GM18907 (cell line): ENCODE measurements at regions not wholly inside any gene's neighbourhood (a gene's known extent, or its start where the extent isn't known, plus 50 kb on each side); places are given as distances from the start of the nearest gene placed in this dataset.
"Not testable (repeated sequence)": the region's sequence is repeated elsewhere in the genome, so short reads cannot be mapped to it uniquely, and the experiment has no call there.

Source experiments
- ATAC-seq: cut with Tn5 transposase; IDR thresholded peaks from one replicate; pipeline ENCODE4 v1.9.1; 2021; ENCODE audit warnings: mild to moderate bottlenecking, moderate library complexity; ENCODE audit not compliant: unreplicated experiment

DNA sequence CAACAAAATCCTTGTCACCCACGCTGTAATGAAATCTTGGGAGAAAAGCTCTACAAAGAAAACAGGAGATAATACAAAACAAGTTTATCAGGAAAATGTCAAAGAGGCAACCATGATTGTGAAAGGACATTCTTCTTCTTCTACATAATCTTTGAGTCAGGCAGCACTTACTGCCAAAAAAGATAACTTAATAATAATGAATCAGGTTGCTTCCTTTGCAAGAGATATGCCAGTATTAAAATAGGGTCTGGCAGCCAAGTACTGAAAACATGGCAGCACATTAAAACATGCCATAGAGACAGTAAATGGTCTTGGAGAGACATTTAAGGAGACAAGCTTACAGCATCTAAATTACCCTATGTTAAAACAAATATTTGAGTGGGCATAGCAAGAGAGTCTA, 1573.4 kb downstream of the EFNA5 start:
- no peak for ATAC-seq

DNA sequence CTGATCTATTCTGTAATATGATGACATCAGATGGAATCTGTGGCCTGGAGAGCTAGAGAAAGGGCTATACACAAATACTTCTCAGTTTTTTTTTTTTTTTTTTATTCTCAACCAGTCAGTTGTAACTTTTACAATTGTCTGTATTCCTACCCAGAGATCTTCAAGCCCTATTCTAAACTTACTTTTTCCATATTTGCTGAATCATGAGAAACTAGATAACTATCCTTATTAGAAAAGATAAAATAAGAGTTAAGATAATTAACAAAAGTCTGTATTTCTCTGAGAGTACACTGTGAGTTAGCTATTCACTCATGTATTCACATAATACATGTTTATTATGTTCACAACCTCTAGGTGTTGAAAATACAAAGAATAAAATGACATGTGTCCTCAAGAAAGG, 1575.9 kb downstream of the EFNA5 start:
- no peak for ATAC-seq

DNA sequence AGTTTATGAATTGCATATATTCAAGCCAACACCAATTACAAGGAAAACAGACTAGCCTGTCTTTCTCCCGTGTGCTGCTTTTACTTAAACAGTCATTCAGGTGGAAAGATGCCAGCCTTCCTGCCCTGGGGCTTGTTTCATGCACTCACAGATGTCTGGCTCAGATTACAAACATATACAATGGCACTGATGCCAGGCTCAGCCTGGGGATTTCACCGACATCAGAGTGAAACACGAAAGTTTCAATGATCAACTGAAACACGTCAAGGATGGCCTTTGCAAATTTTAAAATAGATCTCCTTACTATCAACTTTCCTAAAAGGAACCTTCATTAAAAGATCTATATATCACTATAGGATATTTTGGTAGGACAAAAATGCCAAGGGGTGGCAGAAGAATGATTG, 1576.5 kb downstream of the EFNA5 start:
- ATAC-seq = no peak

DNA sequence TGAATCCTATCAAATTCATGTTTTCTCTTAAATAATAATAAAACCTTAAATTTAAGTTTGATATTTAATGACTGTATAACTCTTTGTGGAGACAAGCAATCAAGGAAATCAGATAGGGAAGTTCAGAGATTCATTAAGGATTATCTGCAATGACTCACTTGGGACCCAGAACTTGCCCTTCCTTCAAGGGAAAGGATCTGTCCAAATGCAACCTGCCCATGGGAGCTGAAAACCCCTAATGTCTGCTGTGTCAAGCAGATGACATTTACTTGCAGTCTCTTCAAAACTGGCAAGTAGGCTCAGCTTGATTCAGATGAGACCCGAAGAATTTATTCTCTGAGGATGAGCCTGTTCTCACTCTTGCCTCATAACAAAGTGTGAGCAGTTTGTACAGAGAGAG, 1577.6 kb downstream of the EFNA5 start:
- no peak for ATAC-seq

DNA sequence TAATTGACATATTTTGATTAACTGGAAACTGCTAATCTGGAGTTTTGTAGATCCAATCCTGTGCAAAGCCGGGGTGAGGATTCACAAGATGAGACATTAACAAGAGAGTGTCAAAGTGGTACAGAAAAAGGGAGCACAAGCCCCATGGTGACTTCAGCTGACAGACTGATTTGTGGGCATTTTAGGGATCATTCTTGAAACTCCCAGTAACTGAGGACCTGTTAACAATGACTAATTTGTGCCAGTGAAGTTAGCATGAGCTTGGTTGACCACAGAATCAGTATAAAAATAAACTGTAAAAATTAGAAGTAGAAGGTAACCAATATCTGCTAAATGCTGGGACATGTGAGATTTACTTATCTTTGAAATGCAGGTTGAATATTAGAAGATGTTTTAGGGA, 1578.3 kb downstream of the EFNA5 start:
- no peak for ATAC-seq

DNA sequence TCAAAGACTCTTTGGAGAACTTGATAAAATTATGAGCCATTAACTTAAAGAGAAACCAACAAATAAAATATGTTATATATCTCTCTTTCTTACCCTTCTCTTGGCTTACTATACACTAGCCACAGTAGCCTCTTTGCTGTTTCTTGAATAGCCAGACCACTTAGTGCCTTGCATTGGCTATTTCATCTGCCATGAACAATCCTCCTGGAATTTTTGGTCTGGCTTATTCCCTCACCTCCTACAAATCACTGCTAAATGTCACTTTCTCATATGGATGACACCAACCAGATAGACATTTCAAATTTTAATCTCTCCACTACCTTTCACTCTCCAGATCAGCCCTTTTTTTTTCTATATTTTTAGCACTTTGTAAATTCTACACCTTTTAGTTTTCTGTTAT, 1581.7 kb downstream of the EFNA5 start:
- ATAC-seq = no peak

DNA sequence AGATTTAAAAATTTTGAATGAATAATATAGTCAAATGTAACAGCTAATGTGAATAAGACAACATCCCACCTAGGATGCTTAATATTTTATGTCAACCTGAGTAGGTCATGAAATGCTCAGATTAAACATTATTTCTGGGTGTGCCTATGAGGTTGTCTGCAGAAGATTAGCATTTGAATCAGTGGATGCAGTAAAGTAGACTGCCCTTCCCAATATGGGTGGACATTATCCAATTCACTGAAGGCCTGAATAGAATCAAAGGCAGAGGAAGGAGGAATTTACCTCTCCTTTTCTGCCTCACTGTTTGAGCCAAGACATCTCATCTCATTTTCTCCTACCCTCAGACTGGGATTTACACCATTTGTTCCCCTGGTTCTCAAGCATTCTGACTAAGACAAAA, 1582.3 kb downstream of the EFNA5 start:
- ATAC-seq = no peak

DNA sequence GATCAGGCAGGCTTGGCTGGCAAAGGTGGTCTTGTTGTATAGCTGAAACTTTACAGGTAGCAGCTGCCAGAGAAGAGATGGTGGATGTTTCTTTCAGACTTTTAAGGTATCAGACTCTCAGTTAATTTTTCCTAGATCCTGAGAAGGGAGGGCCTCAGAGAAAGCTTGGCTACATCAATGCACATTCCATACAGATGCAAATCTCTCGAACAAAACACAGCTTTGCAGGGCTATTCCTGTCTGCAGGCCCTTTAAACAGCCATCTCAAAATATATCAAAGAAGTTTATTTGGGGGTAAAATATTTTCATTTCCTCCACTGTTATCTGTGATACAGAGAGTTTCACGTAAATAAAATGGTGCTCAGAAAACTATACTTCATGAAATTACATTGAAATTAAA, 1584.4 kb downstream of the EFNA5 start:
- ATAC-seq = no peak

DNA sequence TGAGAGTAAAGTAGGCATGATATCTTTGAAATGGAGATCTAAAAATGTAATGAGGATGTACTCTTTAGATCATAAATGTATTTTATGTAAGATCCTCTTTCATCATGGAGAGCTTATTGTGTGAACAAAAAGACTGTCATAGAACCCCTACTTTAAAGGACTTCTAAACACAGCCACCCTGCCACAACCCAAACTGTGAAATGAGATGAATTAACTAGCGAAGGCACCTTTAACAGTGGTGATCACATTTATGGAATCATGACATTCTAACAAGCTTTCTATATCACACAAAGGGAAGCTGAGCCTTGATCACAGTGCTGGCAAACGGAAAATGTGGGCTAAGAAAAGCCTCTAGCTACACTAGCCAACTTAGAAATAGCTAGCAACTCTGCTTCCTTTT, 1585.2 kb downstream of the EFNA5 start:
- no peak for ATAC-seq

DNA sequence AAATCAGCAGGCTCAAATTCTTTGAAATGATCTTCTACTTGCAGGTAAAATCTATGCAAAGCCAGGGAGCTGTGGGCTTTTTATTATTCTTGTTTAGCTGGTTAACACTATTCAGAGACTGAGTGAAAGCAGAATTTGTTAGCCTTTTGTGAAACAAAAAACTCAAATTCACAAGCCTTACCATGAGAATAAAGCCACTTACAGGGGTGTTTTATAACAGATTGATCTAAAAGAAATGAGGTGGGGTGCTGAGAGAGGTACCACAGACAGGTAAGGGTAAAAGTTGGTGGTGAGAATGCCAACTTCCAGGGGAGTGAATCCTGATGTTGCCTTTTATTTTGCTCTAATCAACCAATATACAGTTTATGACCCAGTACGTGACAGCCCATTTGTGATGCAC, 1585.6 kb downstream of the EFNA5 start:
- ATAC-seq = no peak

DNA sequence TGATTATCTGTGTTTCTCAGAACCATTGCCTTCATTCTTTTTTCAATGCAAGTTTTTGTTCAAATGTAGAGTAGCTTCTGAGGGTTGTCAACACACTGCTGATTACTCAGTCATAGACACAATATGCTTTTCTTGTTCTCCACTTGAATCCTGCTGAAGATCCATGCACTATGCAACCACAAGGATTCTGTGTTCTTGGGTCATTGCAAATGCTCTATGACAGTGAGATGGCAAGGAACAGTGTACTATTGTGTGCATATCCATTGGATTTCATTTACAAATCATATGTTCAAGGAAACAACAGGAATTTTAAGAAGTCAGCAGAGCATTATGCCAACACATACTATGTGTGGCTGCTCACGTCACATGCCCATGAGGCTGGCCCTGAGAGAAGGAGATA, 1590.2 kb downstream of the EFNA5 start:
- no peak for ATAC-seq

DNA sequence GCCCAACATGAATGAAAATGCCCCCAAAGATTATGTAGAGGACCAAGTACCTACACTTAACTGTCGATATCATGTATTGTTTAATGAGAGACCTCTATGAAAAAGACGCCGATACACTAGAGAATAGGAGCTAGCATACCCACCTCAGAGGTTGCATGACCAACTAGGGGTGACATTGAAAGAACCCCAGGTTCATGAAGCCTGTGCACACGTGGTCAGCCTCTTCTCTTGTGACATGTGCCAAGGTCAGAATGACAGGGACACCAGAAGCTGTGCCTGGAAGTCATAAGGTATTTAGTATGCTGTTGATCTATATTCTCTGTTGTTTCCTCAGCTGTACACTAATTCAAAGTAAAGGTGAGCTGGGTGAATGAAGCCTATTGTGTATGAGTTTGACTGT, 1594.1 kb downstream of the EFNA5 start:
- no peak for ATAC-seq

DNA sequence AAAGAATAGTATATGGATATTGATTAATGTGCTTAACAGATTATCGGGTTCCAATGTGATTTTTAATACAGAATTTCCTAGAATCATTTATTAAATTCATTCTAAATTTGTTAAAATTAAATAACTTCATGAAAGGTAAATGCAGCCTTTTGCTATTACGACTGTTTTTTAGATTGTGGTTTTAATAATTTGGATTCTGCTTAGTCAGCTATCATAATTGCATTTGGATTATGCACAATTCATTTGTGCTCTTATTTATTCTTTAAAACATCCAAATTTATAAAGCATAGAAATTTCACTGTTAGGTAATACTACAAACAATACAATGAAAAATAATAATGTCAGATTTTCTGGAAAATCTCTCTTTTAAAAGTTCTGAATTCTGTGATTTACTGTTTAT, 1598.5 kb downstream of the EFNA5 start:
- ATAC-seq = no peak

DNA sequence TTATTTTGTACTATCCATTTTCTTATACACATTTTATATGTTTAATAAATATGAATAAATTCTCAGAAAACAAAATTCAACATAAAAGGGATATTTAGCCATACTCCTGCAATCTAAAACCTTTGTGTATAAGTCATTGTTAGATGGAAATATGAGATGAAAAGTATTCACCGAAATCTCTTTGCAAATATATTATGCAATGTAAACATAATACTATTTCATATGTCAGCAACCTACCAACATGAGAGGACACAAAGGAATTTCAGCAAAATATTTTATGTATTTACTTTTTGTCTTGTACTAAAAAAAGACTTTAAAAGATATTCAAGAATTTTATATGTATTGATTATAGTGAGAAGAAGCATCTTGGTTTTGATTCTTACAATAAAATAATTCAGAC, 1623.4 kb downstream of the EFNA5 start:
- no peak for ATAC-seq

DNA sequence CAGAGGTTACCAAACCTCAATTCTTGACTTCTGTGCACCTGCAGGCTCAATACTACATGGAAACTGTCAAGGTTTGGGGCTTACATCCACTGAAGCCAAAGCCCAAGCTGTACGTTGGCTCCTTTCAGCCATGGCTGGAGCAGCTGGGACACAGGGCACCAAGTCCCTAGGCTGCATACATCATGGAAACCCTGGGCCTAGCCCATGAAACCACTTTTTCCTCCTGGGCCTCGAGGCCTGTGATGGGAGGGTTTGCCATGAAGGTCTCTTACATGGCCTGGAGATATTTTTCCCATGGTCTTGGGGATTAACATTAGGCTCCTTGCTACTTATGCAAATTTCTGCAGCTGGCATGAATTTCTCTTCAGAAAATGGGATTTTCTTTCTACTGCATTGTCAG, 1638.7 kb downstream of the EFNA5 start:
- ATAC-seq = not testable (repeated sequence)

DNA sequence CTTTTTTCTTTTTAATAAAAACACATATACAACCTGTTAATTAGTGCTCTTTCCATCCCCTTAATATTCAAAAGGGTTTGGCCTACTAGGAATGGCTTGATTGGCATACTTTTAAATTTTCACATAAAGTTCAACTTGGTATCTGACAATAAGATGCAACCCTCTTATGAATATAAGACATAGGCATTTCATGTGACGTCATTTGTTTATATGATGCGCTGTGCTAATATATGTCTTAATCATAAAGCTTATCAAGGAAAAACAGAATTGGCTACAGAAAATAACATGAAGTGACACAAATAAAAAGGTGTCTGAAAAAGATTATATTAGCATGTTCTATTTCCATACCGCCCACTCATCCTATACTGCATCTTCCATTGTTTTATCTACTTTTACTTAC, 1642.4 kb downstream of the EFNA5 start:
- ATAC-seq = no peak

DNA sequence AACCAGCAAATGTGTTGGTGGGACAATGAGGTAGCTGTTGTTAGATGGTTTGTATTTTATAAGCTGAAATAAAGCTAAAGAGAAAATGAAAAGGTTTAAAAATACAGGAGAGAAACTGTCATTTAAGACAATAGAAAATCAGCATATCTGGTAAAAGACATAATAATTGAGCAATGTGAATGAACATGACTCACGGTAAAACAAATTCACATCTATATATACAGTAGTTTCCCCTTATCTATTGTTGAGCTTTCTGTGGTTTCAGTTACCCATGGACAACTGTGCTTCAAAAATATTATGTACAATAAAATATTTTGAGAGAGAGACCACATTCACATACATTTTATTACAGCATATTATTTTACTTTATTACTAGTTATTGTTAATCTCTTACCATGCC, 1649.8 kb downstream of the EFNA5 start:
- no peak for ATAC-seq

DNA sequence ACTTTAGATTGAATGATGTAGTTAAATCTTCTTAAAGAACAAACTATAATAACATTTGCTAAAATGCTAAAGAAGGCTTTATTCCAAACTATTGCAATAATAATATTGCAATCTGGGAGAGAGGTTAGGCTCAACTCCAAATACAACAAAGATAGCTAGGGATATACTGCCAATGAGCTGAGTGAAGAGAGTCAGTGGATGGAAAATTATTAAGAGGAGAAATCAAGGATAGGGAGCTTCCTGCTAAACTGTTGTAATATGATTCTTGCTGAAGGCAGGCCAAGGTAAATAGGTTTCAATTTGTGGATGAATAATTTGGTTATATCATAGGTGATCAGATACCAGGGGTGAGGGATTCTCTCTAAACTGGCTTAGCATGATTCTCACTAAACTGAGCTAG, 1651.5 kb downstream of the EFNA5 start:
- no peak for ATAC-seq

DNA sequence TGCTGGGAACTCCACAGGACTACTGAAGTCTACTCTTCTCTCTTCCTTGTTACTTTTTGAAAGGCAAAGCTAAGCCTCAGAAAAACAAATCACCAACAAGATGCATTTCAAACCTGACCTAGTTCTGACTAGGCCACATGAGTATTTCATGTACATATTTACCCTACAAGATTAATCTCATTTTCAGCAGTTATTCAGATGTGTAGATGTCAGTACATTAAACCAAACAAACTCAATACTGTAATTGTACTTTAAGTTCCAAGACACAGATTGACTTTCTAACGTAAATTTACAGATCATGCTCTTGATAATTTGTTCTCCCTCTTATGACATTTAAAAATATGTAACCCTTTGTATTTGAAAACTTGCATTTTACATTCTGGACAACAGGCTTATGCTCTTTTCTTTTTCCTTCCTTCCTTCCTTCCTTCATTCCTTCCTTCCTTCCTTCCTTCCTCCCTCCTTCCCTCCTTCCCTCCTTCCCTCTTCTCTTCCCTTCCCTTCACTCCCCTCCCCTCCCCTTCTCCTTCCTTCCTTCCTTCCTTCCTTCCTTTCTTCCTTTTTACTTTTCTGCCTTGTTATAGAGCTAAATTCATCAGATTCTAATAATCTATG, 1653.4 kb downstream of the EFNA5 start:
- no peak for ATAC-seq

DNA sequence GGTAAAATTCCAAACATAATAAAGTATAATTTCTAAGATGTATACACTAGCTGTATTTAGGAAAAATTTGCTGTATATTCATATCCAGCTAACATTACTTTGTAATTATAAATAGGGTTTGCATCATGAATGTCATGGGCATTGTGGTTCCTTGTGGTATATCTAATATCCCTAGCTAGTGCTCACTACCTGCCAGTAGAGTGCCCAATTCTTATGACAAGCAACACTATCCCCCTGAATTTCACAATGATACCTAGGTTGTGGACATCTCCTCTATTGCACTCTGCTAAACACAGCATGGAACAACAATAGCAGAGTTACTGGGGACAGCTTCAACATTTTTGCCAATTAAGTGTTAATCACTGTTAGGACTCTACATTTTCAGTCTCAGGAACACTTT, 1656.5 kb downstream of the EFNA5 start:
- no peak for ATAC-seq

DNA sequence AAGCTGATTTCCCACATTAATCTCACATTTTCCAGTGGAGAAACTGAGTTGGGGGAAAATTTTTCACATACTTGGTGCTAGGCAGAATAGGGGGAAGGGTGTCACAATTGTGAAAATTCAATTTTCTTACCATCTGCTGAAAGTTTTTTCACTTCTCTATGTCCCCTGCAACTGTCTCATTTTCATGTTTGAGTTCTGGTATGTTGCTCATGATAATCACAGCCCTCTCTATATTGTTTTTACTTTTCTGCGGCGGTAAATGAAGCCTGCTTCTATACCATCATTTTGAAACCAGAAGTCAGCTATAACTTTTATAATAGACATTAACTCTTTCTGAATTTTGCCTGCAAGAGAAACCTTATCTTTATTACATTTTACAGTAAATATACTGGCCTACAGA, 1664.5 kb downstream of the EFNA5 start:
- ATAC-seq = no peak

DNA sequence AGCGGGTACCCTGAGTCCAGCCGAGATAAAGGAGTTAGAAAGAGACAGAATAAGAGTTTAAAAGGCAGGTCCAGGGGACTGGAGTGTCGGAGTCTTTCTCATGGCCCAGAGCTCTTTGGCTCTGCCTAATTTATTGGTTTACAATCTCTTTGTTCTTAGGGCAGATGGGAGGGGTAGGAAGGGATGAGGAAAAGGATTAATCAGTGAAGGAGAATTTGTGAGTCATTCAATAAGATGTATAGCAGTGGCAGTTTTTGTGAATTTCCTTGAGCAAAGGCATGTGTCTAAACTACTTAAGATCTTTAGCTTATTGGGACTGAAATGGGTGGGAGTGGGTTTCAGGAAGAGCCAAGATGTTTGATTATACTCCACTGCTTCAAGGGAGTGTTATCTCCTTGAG, 1671.7 kb downstream of the EFNA5 start:
- not testable (repeated sequence) for ATAC-seq

DNA sequence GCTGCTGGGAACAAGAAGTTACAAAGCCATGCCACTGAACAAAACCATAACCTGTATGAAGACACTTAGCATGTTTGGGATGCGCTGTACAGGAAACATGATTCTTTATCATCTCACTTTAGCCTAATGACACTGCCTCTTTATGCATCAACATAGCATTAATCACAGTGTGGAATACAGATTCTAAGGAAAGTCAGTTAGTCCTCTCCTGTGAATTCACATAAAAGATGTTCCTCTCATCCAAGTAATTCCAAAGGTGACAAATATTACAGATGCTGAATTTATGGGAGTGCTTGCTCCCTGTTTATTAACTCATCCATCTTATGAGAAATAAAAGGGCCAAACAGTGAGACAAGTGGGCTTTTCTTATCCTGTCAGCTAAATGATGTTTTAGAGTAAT, 1677.7 kb downstream of the EFNA5 start:
- no peak for ATAC-seq

DNA sequence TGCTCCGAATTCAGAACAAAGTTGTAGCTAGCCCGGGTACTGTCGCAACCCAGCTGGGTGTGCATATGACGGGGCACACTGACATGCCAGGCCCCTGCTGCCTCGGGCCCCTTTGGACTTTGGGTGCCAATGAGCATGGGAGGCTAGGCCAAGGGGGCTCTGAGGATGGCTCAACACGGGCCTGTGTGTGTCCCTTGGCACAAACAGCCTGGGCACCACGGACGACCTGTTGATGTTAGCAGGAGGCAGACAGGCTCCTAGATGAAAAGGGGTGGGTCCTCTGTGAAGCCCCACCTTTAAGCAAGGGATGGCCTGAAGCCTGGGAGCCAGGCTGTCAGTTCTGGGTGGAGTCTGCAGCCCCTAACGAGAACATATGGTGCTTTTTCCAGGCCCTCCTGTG, 1688.2 kb downstream of the EFNA5 start:
- ATAC-seq = no peak
